SK-N-SH (cell line): ENCODE measurements at regions not wholly inside any gene's neighbourhood (a gene's known extent, or its start where the extent isn't known, plus 50 kb on each side); places are given as distances from the start of the nearest gene placed in this dataset.

ENCODE experiments used
- CTCF ChIA-PET: fragments of 300-600, 350-600 bp; formaldehyde crosslinking; extraction: SDS; loops from one replicate; lab custom pipeline; 2021; lab: Yijun Ruan, JAX
- POLR2A ChIA-PET: fragments of 350-600 bp; sonication (Branson Sonifier 250); formaldehyde crosslinking; extraction: SDS; loops from one replicate; lab custom pipeline; 2020; ENCODE audit warnings: antibody characterized with exemption, inconsistent platforms; lab: Yijun Ruan, JAX
- DNase-seq: peaks from one replicate; pipeline ENCODE4 v3.0.0; 2012
- H2AFZ ChIP-seq: fragments of 200-600 bp; sonication (generic); 2 replicates; pipeline ENCODE4 v1.8.1; 2016; ENCODE audit warnings: antibody characterized with exemption, mild to moderate bottlenecking, low read depth
- H3F3A ChIP-seq: fragments of 200-600 bp; sonication (generic); replicated peaks from 2 replicates; pipeline ENCODE3; 2016; ENCODE audit warnings: antibody characterized with exemption, mild to moderate bottlenecking; ENCODE audit not compliant: insufficient read depth
- H3K27ac ChIP-seq, 2 experiments: fragments of 200-500 bp in 1 of 2; fragments of 200-600 bp in 1 of 2; sonication (Bioruptor generic) in 1 of 2; sonication (generic), shearing (Covaris generic) in 1 of 2; 2 replicates each; pipeline versions ENCODE4 v1.5.1 to v1.6.1; 2014 to 2016; ENCODE audit warnings: low read depth in 2 of 2, inconsistent platforms in 1 of 2, low read length in 1 of 2, mild to moderate bottlenecking in 1 of 2, mixed read lengths in 1 of 2
- H3K27me3 ChIP-seq: fragments of 200-600 bp; sonication (generic), shearing (Covaris generic); 2 replicates; pipeline ENCODE4 v1.6.1; 2016; ENCODE audit warnings: mixed run types; ENCODE audit not compliant: insufficient read depth
- H3K36me3 ChIP-seq, 2 experiments: fragments of 200-500 bp in 1 of 2; fragments of 200-600 bp in 1 of 2; sonication (Bioruptor generic) in 1 of 2; sonication (generic) in 1 of 2; replicated peaks in 1 of 2; 2 replicates each; pipeline versions ENCODE3 to v1.5.1; 2014 to 2016; ENCODE audit warnings: low read length in 1 of 2, mild to moderate bottlenecking in 1 of 2; ENCODE audit not compliant: insufficient read depth in 2 of 2, control insufficient read depth in 1 of 2
- H3K4me1 ChIP-seq, 2 experiments: fragments of 200-500 bp in 1 of 2; fragments of 200-600 bp in 1 of 2; sonication (Bioruptor generic) in 1 of 2; sonication (generic), shearing (Covaris generic) in 1 of 2; 2 replicates each; pipeline versions ENCODE4 v1.5.1 to v1.6.1; 2014 to 2016; ENCODE audit warnings: low read depth in 1 of 2, low read length in 1 of 2, mixed run types in 1 of 2; ENCODE audit not compliant: insufficient read depth in 2 of 2, control insufficient read depth in 1 of 2
- H3K4me2 ChIP-seq: fragments of 200-600 bp; sonication (generic), shearing (Covaris generic); 2 replicates; pipeline ENCODE4 v1.6.1; 2017; ENCODE audit warnings: mixed run types
- H3K4me3 ChIP-seq, 2 experiments: fragments of 200-500 bp in 1 of 2; fragments of 200-600 bp in 1 of 2; sonication (Bioruptor generic) in 1 of 2; sonication (generic), shearing (Covaris generic) in 1 of 2; 2 replicates each; pipeline versions ENCODE4 v1.5.1 to v1.8.1; 2014 to 2016; ENCODE audit warnings: low read depth in 2 of 2, inconsistent platforms in 1 of 2, low read length in 1 of 2, mild to moderate bottlenecking in 1 of 2, mixed read lengths in 1 of 2, moderate library complexity in 1 of 2
- H3K79me2 ChIP-seq: fragments of 200-600 bp; sonication (generic); 2 replicates; pipeline ENCODE4 v1.8.1; 2017; ENCODE audit warnings: mild to moderate bottlenecking; ENCODE audit not compliant: insufficient read depth
- H3K9ac ChIP-seq: fragments of 200-600 bp; sonication (generic); 2 replicates; pipeline ENCODE4 v1.6.1; 2017; ENCODE audit warnings: mixed run types
- H3K9me2 ChIP-seq: fragments of 200-600 bp; sonication (generic); 2 replicates; pipeline ENCODE4 v1.6.1; 2017; ENCODE audit warnings: mixed run types
- H3K9me3 ChIP-seq: fragments of 200-600 bp; sonication (generic); 2 replicates; pipeline ENCODE4 v1.6.1; 2017; ENCODE audit warnings: mixed run types, mild to moderate bottlenecking, moderate library complexity
- H4K20me1 ChIP-seq: fragments of 200-600 bp; sonication (generic); 2 replicates; pipeline ENCODE4 v1.6.1; 2017; ENCODE audit warnings: mild to moderate bottlenecking, mixed run types; ENCODE audit not compliant: insufficient read depth
- EP300 ChIP-seq, 2 experiments: IDR thresholded peaks; 2 replicates each; pipeline versions ENCODE4 v1.4.0 to v1.6.1; 2012; ENCODE audit warnings: borderline replicate concordance in 1 of 2, low read depth in 1 of 2, low read length in 1 of 2
- EZH2phosphoT487 ChIP-seq: fragments of 200-600 bp; sonication (generic); IDR thresholded peaks from 2 replicates; pipeline ENCODE4 v1.6.1; 2017; ENCODE audit warnings: low read depth, mixed run types, mild to moderate bottlenecking, antibody characterized with exemption, moderate library complexity, borderline replicate concordance
- GATA2 ChIP-seq: sonication (generic); formaldehyde crosslinking; IDR thresholded peaks from 2 replicates; pipeline ENCODE4 v1.5.0; 2020; ENCODE audit warnings: mild to moderate bottlenecking, missing genetic modification reagents
- JUND ChIP-seq: IDR thresholded peaks from 2 replicates; pipeline ENCODE4 v1.4.0; 2012
- MXI1 ChIP-seq: IDR thresholded peaks from 2 replicates; pipeline ENCODE4 v1.6.1; 2012; ENCODE audit warnings: mild to moderate bottlenecking, low read depth, low read length, improper control_type of control experiment
- NFIC ChIP-seq: IDR thresholded peaks from 2 replicates; pipeline ENCODE4 v1.4.0; 2012; ENCODE audit warnings: borderline replicate concordance
- POLR2AphosphoS5 ChIP-seq: IDR thresholded peaks from 2 replicates; pipeline ENCODE4 v1.6.1; 2012; ENCODE audit warnings: low read depth, low read length
- RAD21 ChIP-seq: IDR thresholded peaks from 2 replicates; pipeline ENCODE4 v1.6.1; 2012; ENCODE audit warnings: mild to moderate bottlenecking, low read length
- RXRA ChIP-seq: IDR thresholded peaks from 2 replicates; pipeline ENCODE4 v1.4.0; 2012; ENCODE audit warnings: low read depth, mild to moderate bottlenecking, borderline replicate concordance
- SIN3A ChIP-seq: IDR thresholded peaks from 2 replicates; pipeline ENCODE4 v1.6.1; 2012; ENCODE audit warnings: low read depth, mild to moderate bottlenecking, low read length, moderate library complexity, borderline replicate concordance
- TAF1 ChIP-seq: IDR thresholded peaks from 2 replicates; pipeline ENCODE4 v1.6.1; 2012; ENCODE audit warnings: low read depth, mild to moderate bottlenecking, low read length, moderate library complexity, borderline replicate concordance
- YY1 ChIP-seq: IDR thresholded peaks from 2 replicates; pipeline ENCODE4 v1.4.0; 2012; ENCODE audit warnings: low read depth, mild to moderate bottlenecking
- WGBS: methylation state at CpG from one replicate; pipeline ENCODE4 v1.1.6; 2017; ENCODE audit warnings: low lambda C conversion rate; 5-methylcytosine and 5-hydroxymethylcytosine counted together
- TF ChIP-seq, protein P1 (sequence below): IDR thresholded peaks from 2 replicates; pipeline ENCODE4 v1.4.0; 2012; ENCODE audit warnings: low read depth, borderline replicate concordance
- TF ChIP-seq, protein P2 (sequence below): IDR thresholded peaks from 2 replicates; pipeline ENCODE4; 2012
- TF ChIP-seq, protein P3 (sequence below): fragments of 150-350 bp; IDR thresholded peaks from 2 replicates; pipeline ENCODE4 v1.6.1; 2017; ENCODE audit warnings: antibody characterized with exemption, low read length, low read depth, borderline replicate concordance

- Histone ChIP-seq H3K79me2 (no peaks in the 10 kb centered on the region), H3K9me3 (no peaks in the 10 kb centered on the region), H3K4me3 (no peak overlapping the region), H3K27me3 (no peaks in the 10 kb centered on the region), H2AFZ (no peak overlapping the region), H3K27ac (no peak overlapping the region), H3K4me2 (no peak overlapping the region), H3K9ac (no peak overlapping the region), H4K20me1 (no peaks in the 10 kb centered on the region), H3K9me2 (no peaks in the 10 kb centered on the region), H3F3A (no peaks in the 10 kb centered on the region), H3K4me1 (no peaks in the 10 kb centered on the region), H3K36me3 (no peaks in the 10 kb centered on the region)
- TF ChIP-seq EZH2phosphoT487: no peak
- no peak for TF ChIP-seq EP300 (IDR thresholded peaks at IDR 0.05; ENCODE audit: borderline replicate concordance in 1 of 2, low read depth in 1 of 2, low read length in 1 of 2)
- TF ChIP-seq SIN3A: no peak
- TF ChIP-seq POLR2AphosphoS5: no peak
- TF ChIP-seq TAF1: no peak
- TF ChIP-seq RAD21: no peak
- TF ChIP-seq, protein P1, sequence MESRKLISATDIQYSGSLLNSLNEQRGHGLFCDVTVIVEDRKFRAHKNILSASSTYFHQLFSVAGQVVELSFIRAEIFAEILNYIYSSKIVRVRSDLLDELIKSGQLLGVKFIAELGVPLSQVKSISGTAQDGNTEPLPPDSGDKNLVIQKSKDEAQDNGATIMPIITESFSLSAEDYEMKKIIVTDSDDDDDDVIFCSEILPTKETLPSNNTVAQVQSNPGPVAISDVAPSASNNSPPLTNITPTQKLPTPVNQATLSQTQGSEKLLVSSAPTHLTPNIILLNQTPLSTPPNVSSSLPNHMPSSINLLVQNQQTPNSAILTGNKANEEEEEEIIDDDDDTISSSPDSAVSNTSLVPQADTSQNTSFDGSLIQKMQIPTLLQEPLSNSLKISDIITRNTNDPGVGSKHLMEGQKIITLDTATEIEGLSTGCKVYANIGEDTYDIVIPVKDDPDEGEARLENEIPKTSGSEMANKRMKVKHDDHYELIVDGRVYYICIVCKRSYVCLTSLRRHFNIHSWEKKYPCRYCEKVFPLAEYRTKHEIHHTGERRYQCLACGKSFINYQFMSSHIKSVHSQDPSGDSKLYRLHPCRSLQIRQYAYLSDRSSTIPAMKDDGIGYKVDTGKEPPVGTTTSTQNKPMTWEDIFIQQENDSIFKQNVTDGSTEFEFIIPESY: no peak
- no peak for TF ChIP-seq JUND
- WGBS: 22% methylated on average over 4 of the region's 4 CpGs
- ChIA-PET CTCF (no interaction called here), POLR2A (no interaction called here)
- DNase-seq: no peak
Measured at GRCh38 chr10:37675449-37675848, 182.0 kb downstream of the ZNF248 start.

DNA sequence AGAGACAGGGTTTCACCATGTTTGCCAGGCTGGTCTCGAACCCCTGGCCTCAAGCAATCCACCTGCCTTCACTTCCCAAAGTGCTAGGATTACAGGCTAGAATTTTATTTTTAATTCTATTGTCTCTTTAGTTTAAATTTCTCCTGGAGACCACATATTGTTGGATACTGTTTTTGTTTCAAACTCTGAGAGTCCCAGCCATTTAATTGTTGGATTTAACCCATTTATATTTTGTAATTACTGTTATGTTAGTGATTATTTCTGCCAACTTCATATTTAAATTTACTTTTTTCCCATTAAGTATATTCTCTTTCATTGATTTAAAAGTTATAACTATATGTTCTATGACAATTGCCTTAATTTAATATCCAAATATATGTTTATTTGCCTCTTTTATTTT lies 185.6 kb downstream of the ZNF248 start:
- H4K20me1 ChIP-seq: no peaks in the 10 kb centered on the region
- H3K79me2 ChIP-seq: no peaks in the 10 kb centered on the region
- WGBS: 0% methylated on average over 1 of the region's 1 CpG
- no peak overlapping the region for H3K4me2 ChIP-seq
- no peak for DNase-seq
- no peaks in the 10 kb centered on the region for H3K9me3 ChIP-seq
- no peaks in the 10 kb centered on the region for H3F3A ChIP-seq
- H3K4me1 ChIP-seq: no peaks in the 10 kb centered on the region
- POLR2A ChIA-PET: no interaction called here
- no peaks in the 10 kb centered on the region for H3K36me3 ChIP-seq
- CTCF ChIA-PET: no interaction called here
- no peaks in the 10 kb centered on the region for H3K27me3 ChIP-seq
- no peak overlapping the region for H2AFZ ChIP-seq
- no peak overlapping the region for H3K27ac ChIP-seq
- no peaks in the 10 kb centered on the region for H3K9me2 ChIP-seq
- H3K4me3 ChIP-seq: no peak overlapping the region
- TF ChIP-seq POLR2AphosphoS5 (no peak), EP300 (IDR thresholded peaks at IDR 0.05; ENCODE audit: borderline replicate concordance in 1 of 2, low read depth in 1 of 2, low read length in 1 of 2) (no peak), NFIC (no peak), GATA2 (CRISPR knock-in tag) (no peak), JUND (no peak), RXRA (no peak), YY1 (no peak), EZH2phosphoT487 (no peak), TAF1 (no peak), MXI1 (no peak), SIN3A (no peak)
- TF ChIP-seq, protein P2, sequence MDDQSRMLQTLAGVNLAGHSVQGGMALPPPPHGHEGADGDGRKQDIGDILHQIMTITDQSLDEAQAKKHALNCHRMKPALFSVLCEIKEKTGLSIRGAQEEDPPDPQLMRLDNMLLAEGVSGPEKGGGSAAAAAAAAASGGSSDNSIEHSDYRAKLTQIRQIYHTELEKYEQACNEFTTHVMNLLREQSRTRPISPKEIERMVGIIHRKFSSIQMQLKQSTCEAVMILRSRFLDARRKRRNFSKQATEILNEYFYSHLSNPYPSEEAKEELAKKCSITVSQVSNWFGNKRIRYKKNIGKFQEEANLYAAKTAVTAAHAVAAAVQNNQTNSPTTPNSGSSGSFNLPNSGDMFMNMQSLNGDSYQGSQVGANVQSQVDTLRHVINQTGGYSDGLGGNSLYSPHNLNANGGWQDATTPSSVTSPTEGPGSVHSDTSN: no peak
- TF ChIP-seq, protein P3, sequence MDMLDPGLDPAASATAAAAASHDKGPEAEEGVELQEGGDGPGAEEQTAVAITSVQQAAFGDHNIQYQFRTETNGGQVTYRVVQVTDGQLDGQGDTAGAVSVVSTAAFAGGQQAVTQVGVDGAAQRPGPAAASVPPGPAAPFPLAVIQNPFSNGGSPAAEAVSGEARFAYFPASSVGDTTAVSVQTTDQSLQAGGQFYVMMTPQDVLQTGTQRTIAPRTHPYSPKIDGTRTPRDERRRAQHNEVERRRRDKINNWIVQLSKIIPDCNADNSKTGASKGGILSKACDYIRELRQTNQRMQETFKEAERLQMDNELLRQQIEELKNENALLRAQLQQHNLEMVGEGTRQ: no peak
- no peak overlapping the region for H3K9ac ChIP-seq
